Large intestine (tissue), 3 donors: ENCODE measurements at regions not wholly inside any gene's neighbourhood (a gene's known extent, or its start where the extent isn't known, plus 50 kb on each side); places are given as distances from the start of the nearest gene placed in this dataset.
"Not testable (repeated sequence)": the region's sequence is repeated elsewhere in the genome, so short reads cannot be mapped to it uniquely, and the experiment has no call there.

Experiments used
- DNase-seq, 2 donors: peaks; one replicate each; pipeline versions ENCODE4 v3.0.0 to v3.0.0-alpha.2; 2013
- H3K27ac ChIP-seq: one replicate; pipeline ENCODE4 v1.5.1; 2013; ENCODE audit warnings: low read length
- H3K27me3 ChIP-seq: 2 replicates; pipeline ENCODE4 v1.6.1; 2013; ENCODE audit warnings: low read length; ENCODE audit not compliant: control insufficient read depth, insufficient read depth
- H3K36me3 ChIP-seq: 2 replicates; pipeline ENCODE4 v1.6.1; 2013; ENCODE audit warnings: low read length; ENCODE audit not compliant: control insufficient read depth, insufficient read depth
- H3K4me1 ChIP-seq: one replicate; pipeline ENCODE4 v1.6.1; 2013; ENCODE audit warnings: low read length; ENCODE audit not compliant: control insufficient read depth, insufficient read depth
- H3K4me3 ChIP-seq: one replicate; pipeline ENCODE4 v1.5.1; 2013; ENCODE audit warnings: low read length
- H3K9me3 ChIP-seq: one replicate; pipeline ENCODE4 v1.6.1; 2013; ENCODE audit warnings: mild to moderate bottlenecking, low read depth, low read length, moderate library complexity; ENCODE audit not compliant: control insufficient read depth
- WGBS: methylation state at CpG from one replicate; pipeline ENCODE4 v1.1.5; 2013; ENCODE audit warnings: low lambda C conversion rate; ENCODE audit not compliant: insufficient coverage; 5-methylcytosine and 5-hydroxymethylcytosine counted together

- WGBS: no CpG with 5 or more reads among the region's 4 CpGs
- DNase-seq, H3K4me1 ChIP-seq, H3K36me3 ChIP-seq, H3K4me3 ChIP-seq, H3K9me3 ChIP-seq, H3K27ac ChIP-seq, H3K27me3 ChIP-seq: not testable (repeated sequence)
Measured at GRCh38 chr15:30264000-30264399, 129.1 kb downstream of the GOLGA8T start.

GRCh38 chr15:30295150-30295844, 98.0 kb downstream of the CHRFAM7A start:
- H3K27me3 ChIP-seq, DNase-seq: not testable (repeated sequence)
- no CpG with 5 or more reads among the region's 14 CpGs for WGBS

GRCh38 chr15:30303968-30304367, 89.4 kb downstream of the CHRFAM7A start:
- not testable (repeated sequence) for DNase-seq, H3K36me3 ChIP-seq

More at GRCh38 chr15:30295150-30295844, 98.0 kb downstream of the CHRFAM7A start:
- not testable (repeated sequence) for H3K9me3 ChIP-seq, H3K4me3 ChIP-seq, H3K4me1 ChIP-seq, H3K27ac ChIP-seq, H3K36me3 ChIP-seq

More at GRCh38 chr15:30303968-30304367, 89.4 kb downstream of the CHRFAM7A start:
- not testable (repeated sequence) for H3K9me3 ChIP-seq, H3K4me1 ChIP-seq, H3K27me3 ChIP-seq, H3K4me3 ChIP-seq, H3K27ac ChIP-seq
- no CpG with 5 or more reads among the region's 3 CpGs for whole genome bisulfite sequencing
